ENCODE measurements at regions not wholly inside any gene's neighbourhood (a gene's known extent, or its start where the extent isn't known, plus 50 kb on each side); places are given as distances from the start of the nearest gene placed in this dataset.

DNA sequence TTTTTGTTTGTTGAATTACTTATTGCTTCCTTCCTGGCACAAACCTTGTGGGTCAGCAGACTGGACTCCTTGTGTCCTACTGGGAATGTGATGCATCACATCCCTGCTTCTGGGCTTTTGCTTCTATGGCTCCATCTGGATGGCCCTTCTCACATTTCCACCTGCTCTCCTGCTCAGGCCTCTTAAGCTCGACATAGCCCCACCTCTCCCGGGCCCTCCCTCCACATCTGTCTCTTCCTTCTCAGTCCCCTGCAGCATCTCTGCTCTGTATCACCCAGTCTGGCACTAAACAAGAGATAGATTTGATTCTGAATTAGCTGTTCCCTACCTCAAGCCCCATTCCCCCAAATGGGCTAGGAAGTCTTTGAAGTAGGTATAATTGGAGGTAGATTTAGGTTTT lies 356.8 kb downstream of the DHX35 start:
- Histone ChIP-seq H3K4me1 (no peaks in the 10 kb centered on the region), H3K27ac (no peak overlapping the region), H3K36me3 (no peaks in the 10 kb centered on the region), H3K27me3 (peaks cover 0 to 3% (median 0%) of the 10 kb centered on the region in 3 donors), H3K4me3 (no peak overlapping the region), H3K9me3 (no peaks in the 10 kb centered on the region)
- DNase-seq: no peak
- TF ChIP-seq EP300 (IDR thresholded peaks at IDR 0.05) (no peak), POLR2A (IDR thresholded peaks at IDR 0.05) (no peak), POLR2AphosphoS5 (IDR thresholded peaks at IDR 0.05) (no peak)
- TF ChIP-seq, protein P1, sequence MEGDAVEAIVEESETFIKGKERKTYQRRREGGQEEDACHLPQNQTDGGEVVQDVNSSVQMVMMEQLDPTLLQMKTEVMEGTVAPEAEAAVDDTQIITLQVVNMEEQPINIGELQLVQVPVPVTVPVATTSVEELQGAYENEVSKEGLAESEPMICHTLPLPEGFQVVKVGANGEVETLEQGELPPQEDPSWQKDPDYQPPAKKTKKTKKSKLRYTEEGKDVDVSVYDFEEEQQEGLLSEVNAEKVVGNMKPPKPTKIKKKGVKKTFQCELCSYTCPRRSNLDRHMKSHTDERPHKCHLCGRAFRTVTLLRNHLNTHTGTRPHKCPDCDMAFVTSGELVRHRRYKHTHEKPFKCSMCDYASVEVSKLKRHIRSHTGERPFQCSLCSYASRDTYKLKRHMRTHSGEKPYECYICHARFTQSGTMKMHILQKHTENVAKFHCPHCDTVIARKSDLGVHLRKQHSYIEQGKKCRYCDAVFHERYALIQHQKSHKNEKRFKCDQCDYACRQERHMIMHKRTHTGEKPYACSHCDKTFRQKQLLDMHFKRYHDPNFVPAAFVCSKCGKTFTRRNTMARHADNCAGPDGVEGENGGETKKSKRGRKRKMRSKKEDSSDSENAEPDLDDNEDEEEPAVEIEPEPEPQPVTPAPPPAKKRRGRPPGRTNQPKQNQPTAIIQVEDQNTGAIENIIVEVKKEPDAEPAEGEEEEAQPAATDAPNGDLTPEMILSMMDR (IDR thresholded peaks at IDR 0.05): no peak
- intact Hi-C loops (cut with DNase I; ENCODE audit: low total_unique reads): no loop called here
- WGBS, 5 donors: 12 to 52% (median 31%) methylated on average over 2 of the region's 2 CpGs

- TF ChIP-seq EP300 (IDR thresholded peaks at IDR 0.05): no peak
- TF ChIP-seq POLR2A (IDR thresholded peaks at IDR 0.05): no peak
- no peak for TF ChIP-seq POLR2AphosphoS5 (IDR thresholded peaks at IDR 0.05)
- TF ChIP-seq, protein P1 (IDR thresholded peaks at IDR 0.05): no peak
- peaks cover 0 to 7% (median 2%) of the 10 kb centered on the region in 4 donors for H3K9me3 ChIP-seq
- H3K27ac ChIP-seq: no peak overlapping the region
- H3K27me3 ChIP-seq: peaks cover 0 to 3% (median 0%) of the 10 kb centered on the region in 3 donors
- H3K36me3 ChIP-seq: no peaks in the 10 kb centered on the region
- no peak for DNase-seq
- no peaks in the 10 kb centered on the region for H3K4me1 ChIP-seq
- H3K4me3 ChIP-seq: no peak overlapping the region
- intact Hi-C loops (cut with DNase I; ENCODE audit: low total_unique reads): no loop called here
Observed at GRCh38 chr20:39312676-39313075, 350.5 kb downstream of the DHX35 start.

DNA sequence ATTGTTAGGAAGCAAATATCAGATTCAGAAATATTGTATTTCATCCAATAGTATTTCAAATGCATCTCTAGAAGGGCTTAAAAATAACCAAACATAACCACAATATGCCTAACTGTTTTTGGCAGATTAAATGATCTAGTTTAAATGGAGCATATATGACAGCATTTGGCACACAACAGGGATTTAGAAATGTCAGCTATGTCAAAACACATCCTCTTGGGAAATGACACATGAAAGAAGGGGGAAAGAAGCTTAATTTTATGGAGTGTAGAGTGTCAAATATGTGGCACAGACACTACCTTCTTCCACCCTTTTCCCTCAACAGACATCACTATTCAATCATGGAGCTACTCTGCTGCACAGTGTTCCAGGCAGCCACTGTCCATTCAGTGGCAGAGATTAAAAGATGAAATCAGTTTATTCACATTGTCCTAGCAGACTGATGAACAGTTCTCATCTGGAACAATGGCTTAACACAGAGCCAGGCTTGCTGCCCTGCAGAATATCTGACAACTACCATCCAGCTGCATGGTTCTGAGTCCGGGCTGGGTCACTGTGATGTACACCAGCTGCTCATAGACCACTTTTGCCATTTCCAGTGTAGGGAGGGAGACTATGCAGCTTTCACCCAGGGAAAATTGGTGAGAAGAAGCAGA lies 349.8 kb downstream of the DHX35 start:
- no peak overlapping the region for H3K4me3 ChIP-seq
- DNase-seq: no peak
- WGBS, 5 donors: 58 to 83% (median 75%) methylated on average over 1 of the region's 1 CpG
- intact Hi-C loops (cut with DNase I; ENCODE audit: low total_unique reads): no loop called here
- TF ChIP-seq, protein P1 (IDR thresholded peaks at IDR 0.05): no peak
- TF ChIP-seq EP300 (IDR thresholded peaks at IDR 0.05) (no peak), POLR2A (IDR thresholded peaks at IDR 0.05) (no peak), POLR2AphosphoS5 (IDR thresholded peaks at IDR 0.05) (no peak)
- H3K4me1 ChIP-seq: no peaks in the 10 kb centered on the region
- peaks cover 0 to 7% (median 3%) of the 10 kb centered on the region in 4 donors for H3K9me3 ChIP-seq
- H3K27ac ChIP-seq: no peak overlapping the region
- H3K27me3 ChIP-seq: peaks cover 0 to 3% (median 0%) of the 10 kb centered on the region in 3 donors
- no peaks in the 10 kb centered on the region for H3K36me3 ChIP-seq

- Histone ChIP-seq H3K9me3 (peaks cover 0 to 7% (median 3%) of the 10 kb centered on the region in 4 donors), H3K27ac (no peak overlapping the region), H3K27me3 (peaks cover 0 to 3% (median 0%) of the 10 kb centered on the region in 3 donors), H3K36me3 (no peaks in the 10 kb centered on the region), H3K4me1 (no peaks in the 10 kb centered on the region), H3K4me3 (no peak overlapping the region)
- intact Hi-C loops (cut with DNase I; ENCODE audit: low total_unique reads): no loop called here
- TF ChIP-seq EP300 (IDR thresholded peaks at IDR 0.05) (no peak), POLR2AphosphoS5 (IDR thresholded peaks at IDR 0.05) (no peak), POLR2A (IDR thresholded peaks at IDR 0.05) (no peak)
- TF ChIP-seq, protein P1 (IDR thresholded peaks at IDR 0.05): no peak
- WGBS, 5 donors: 55 to 72% (median 61%) methylated on average over 9 of the region's 9 CpGs
- DNase-seq: no peak
Observed at GRCh38 chr20:39310363-39310995, 348.3 kb downstream of the DHX35 start.

All from stomach (tissue), 8 donors.